GM23338 (cell line): ENCODE measurements at regions not wholly inside any gene's neighbourhood (a gene's known extent, or its start where the extent isn't known, plus 50 kb on each side); places are given as distances from the start of the nearest gene placed in this dataset.

Source experiments
- CREB1 ChIP-seq: fragments of 250-450 bp; sonication (Bioruptor Pico); IDR thresholded peaks from 2 replicates; pipeline ENCODE4 v1.5.0; 2020; ENCODE audit warnings: low read depth, mild to moderate bottlenecking, moderate library complexity
- CTCF ChIP-seq, 2 experiments: fragments of 200-600 bp in 1 of 2; sonication (generic) in 1 of 2; conservative IDR thresholded peaks; 2 replicates each; pipeline versions ENCODE4 v1.5.1 to v1.6.1; 2016 to 2017; ENCODE audit warnings: antibody characterized with exemption in 2 of 2, low read depth in 2 of 2, mild to moderate bottlenecking in 2 of 2, moderate library complexity in 1 of 2
- ETS1 ChIP-seq: IDR thresholded peaks from 2 replicates; pipeline ENCODE4 v1.6.1; 2016; ENCODE audit warnings: antibody characterized with exemption
- EZH2 ChIP-seq: fragments of 200-600 bp; sonication (generic); IDR thresholded peaks from one replicate; pipeline ENCODE4 v1.8.0; 2017; ENCODE audit warnings: antibody characterized with exemption, mild to moderate bottlenecking, low read depth; ENCODE audit not compliant: unreplicated experiment
- EZH2phosphoT487 ChIP-seq: fragments of 200-600 bp; sonication (generic); IDR thresholded peaks from one replicate; pipeline ENCODE4 v1.8.1; 2018; ENCODE audit warnings: antibody characterized with exemption; ENCODE audit not compliant: unreplicated experiment
- JUNB ChIP-seq: IDR thresholded peaks from one replicate; pipeline ENCODE4 v1.6.1; 2016; ENCODE audit warnings: antibody characterized with exemption; ENCODE audit not compliant: unreplicated experiment
- NANOG ChIP-seq: IDR thresholded peaks from 2 replicates; pipeline ENCODE4 v1.6.1; 2016; ENCODE audit warnings: antibody characterized with exemption, borderline replicate concordance
- POLR2AphosphoS5 ChIP-seq: IDR thresholded peaks from 2 replicates; pipeline ENCODE4 v1.6.1; 2016; ENCODE audit warnings: antibody characterized with exemption, low read depth
- REST ChIP-seq: IDR thresholded peaks from one replicate; pipeline ENCODE4 v1.6.1; 2018; ENCODE audit warnings: antibody characterized with exemption; ENCODE audit not compliant: unreplicated experiment
- STAT1 ChIP-seq: IDR thresholded peaks from one replicate; pipeline ENCODE4 v1.6.1; 2016; ENCODE audit warnings: antibody characterized with exemption; ENCODE audit not compliant: unreplicated experiment
- ZNF114 ChIP-seq: fragments of 250-450 bp; sonication (Bioruptor Pico); IDR thresholded peaks from 2 replicates; pipeline ENCODE4 v1.5.0; 2020; ENCODE audit warnings: mild to moderate bottlenecking, moderate library complexity
- ZNF331 ChIP-seq: fragments of 250-450 bp; sonication (Bioruptor Pico); IDR thresholded peaks from 2 replicates; pipeline ENCODE4 v1.5.0; 2020; ENCODE audit warnings: low read depth, mild to moderate bottlenecking, moderate library complexity
- ZNF462 ChIP-seq: fragments of 250-450 bp; sonication (Bioruptor Pico); IDR thresholded peaks from 2 replicates; pipeline ENCODE4 v1.5.0; 2020; ENCODE audit warnings: mild to moderate bottlenecking, moderate library complexity

DNA sequence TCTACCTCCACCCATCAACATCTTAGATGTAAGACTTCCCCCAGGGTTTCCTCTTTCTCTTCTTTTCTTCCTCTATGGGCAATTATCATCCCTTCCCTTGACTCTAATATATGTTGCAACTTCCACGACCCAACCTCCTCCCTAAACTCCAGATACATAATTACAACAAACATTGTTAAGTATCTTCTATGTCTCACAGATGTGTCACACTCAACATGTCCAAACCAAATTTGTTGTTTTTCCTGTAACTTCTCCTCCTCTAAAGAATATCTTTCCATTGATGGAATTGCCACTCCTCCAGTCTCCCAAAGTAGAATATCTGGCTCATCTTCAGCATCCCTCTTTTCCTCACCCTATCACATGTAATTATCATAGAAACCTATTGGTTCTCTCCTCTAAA, 314.2 kb downstream of the RWDD3 start:
- no peak for TF ChIP-seq CTCF (conservative IDR thresholded peaks at IDR 0.05; ENCODE audit: low read depth in 2 of 2)
- TF ChIP-seq REST, result no peak
- TF ChIP-seq POLR2AphosphoS5, result no peak
- no peak for TF ChIP-seq EZH2
- TF ChIP-seq JUNB, result no peak
- no peak for TF ChIP-seq CREB1 (CRISPR knock-in tag)
- TF ChIP-seq ZNF114 (CRISPR knock-in tag), result no peak
- no peak for TF ChIP-seq ZNF462 (CRISPR knock-in tag)
- TF ChIP-seq STAT1, result no peak
- TF ChIP-seq ZNF331 (CRISPR knock-in tag), result no peak
- no peak for TF ChIP-seq EZH2phosphoT487
- TF ChIP-seq NANOG, result no peak
- no peak for TF ChIP-seq ETS1
